ENCODE measurements at regions not wholly inside any gene's neighbourhood (a gene's known extent, or its start where the extent isn't known, plus 50 kb on each side); places are given as distances from the start of the nearest gene placed in this dataset.

DNA sequence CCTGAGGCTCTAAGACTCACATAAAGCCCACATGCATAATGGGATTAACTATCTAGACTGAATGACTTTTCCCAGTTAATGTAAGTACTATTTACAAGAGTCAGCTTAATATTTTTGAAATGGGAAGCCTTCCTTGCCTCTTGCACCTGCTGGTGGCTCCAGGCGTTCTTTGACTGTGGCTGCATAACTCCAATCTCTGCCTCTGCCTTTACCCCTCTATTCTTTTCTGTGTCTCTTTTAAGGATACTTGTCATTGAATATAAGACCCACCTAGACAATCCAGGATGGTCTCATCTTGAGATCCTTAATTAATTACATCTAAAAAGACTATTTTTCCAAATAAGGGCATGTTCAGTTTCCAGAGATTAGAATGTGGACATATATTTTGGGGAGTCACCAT, 66.9 kb upstream of the PCED1B start:
- TF ChIP-seq CTCF (IDR thresholded peaks at IDR 0.05) (no peak), POLR2A (IDR thresholded peaks at IDR 0.05) (no peak)

Measured in thyroid gland (tissue), 4 donors.